Keratinocyte (primary cell): ENCODE measurements at regions not wholly inside any gene's neighbourhood (a gene's known extent, or its start where the extent isn't known, plus 50 kb on each side); places are given as distances from the start of the nearest gene placed in this dataset.

Source experiments
- DNase-seq: peaks from one replicate; pipeline ENCODE4 v3.0.0-alpha.2; 2011; ENCODE audit warnings: low read depth, missing footprints, low spot score
- FAIRE-seq: peaks from 2 replicates; lab custom pipeline; 2011; peaks lifted over from hg19 to GRCh38; lab: Jason Lieb, UNC
- H2AFZ ChIP-seq: 2 replicates; pipeline ENCODE4 v1.6.0; 2012; ENCODE audit warnings: low read length, control low read depth, inconsistent platforms; ENCODE audit not compliant: control insufficient read depth
- H3K27ac ChIP-seq: 2 replicates; pipeline ENCODE4 v1.5.1; 2011; ENCODE audit warnings: low read length; ENCODE audit not compliant: control insufficient read depth, insufficient read depth
- H3K27me3 ChIP-seq: 3 replicates; pipeline ENCODE4 v1.6.0; 2011; ENCODE audit warnings: low read length; ENCODE audit not compliant: control insufficient read depth, insufficient read depth; ENCODE audit errors: extremely low read depth
- H3K36me3 ChIP-seq, 2 experiments: 2 replicates in 1 of 2; 3 replicates in 1 of 2; pipeline ENCODE4 v1.5.1; 2011; ENCODE audit warnings: low read length in 2 of 2, mild to moderate bottlenecking in 1 of 2; ENCODE audit not compliant: control insufficient read depth in 2 of 2, insufficient read depth in 2 of 2; ENCODE audit errors: extremely low read depth in 1 of 2
- H3K4me1 ChIP-seq: 3 replicates; pipeline ENCODE4 v1.5.1; 2011; ENCODE audit warnings: low read length; ENCODE audit not compliant: control insufficient read depth, insufficient read depth; ENCODE audit errors: extremely low read depth
- H3K4me2 ChIP-seq: 3 replicates; pipeline ENCODE4 v1.6.0; 2011; ENCODE audit warnings: low read depth, low read length; ENCODE audit not compliant: control insufficient read depth, insufficient read depth; ENCODE audit errors: extremely low read depth
- H3K4me3 ChIP-seq, 3 experiments: fragments of 200-600 bp in 1 of 3; sonication (generic) in 1 of 3; 2 replicates in 2 of 3; 3 replicates in 1 of 3; pipeline ENCODE4 v1.5.1; 2011 to 2016; ENCODE audit warnings: low read length in 3 of 3, mild to moderate bottlenecking in 3 of 3, control low read depth in 2 of 3, inconsistent platforms in 1 of 3, low read depth in 1 of 3, mixed read lengths in 1 of 3, mixed run types in 1 of 3, moderate library complexity in 1 of 3; ENCODE audit not compliant: control insufficient read depth in 2 of 3, insufficient read depth in 2 of 3; ENCODE audit errors: extremely low read depth in 1 of 3
- H3K79me2 ChIP-seq: 2 replicates; pipeline ENCODE4 v1.6.0; 2012; ENCODE audit warnings: low read length; ENCODE audit not compliant: control insufficient read depth, insufficient read depth
- H3K9ac ChIP-seq: 3 replicates; pipeline ENCODE4 v1.6.0; 2011; ENCODE audit warnings: low read length; ENCODE audit not compliant: control insufficient read depth, insufficient read depth; ENCODE audit errors: extremely low read depth
- H3K9me1 ChIP-seq: 3 replicates; pipeline ENCODE4 v1.6.0; 2011; ENCODE audit warnings: low read length; ENCODE audit not compliant: control insufficient read depth, insufficient read depth; ENCODE audit errors: extremely low read depth
- H3K9me3 ChIP-seq: 2 replicates; pipeline ENCODE4 v1.5.1; 2012; ENCODE audit warnings: low read depth, low read length; ENCODE audit not compliant: control insufficient read depth
- H4K20me1 ChIP-seq: 3 replicates; pipeline ENCODE4 v1.6.0; 2011; ENCODE audit warnings: low read length; ENCODE audit not compliant: control insufficient read depth, insufficient read depth; ENCODE audit errors: extremely low read depth
- CTCF ChIP-seq, 3 experiments: IDR thresholded peaks in 1 of 3; conservative IDR thresholded peaks in 1 of 3; optimal IDR thresholded peaks in 1 of 3; 2 replicates in 2 of 3; 3 replicates in 1 of 3; pipeline versions ENCODE3 to v1.5.1; 2011; ENCODE audit warnings: low read length in 3 of 3, mild to moderate bottlenecking in 3 of 3, moderate library complexity in 2 of 3, control low read depth in 1 of 3, inconsistent platforms in 1 of 3; ENCODE audit not compliant: insufficient read depth in 2 of 3; ENCODE audit errors: extremely low read depth in 1 of 3
- EZH2 ChIP-seq: IDR thresholded peaks from one replicate; pipeline ENCODE4 v1.6.1; 2012; ENCODE audit warnings: inconsistent platforms, mild to moderate bottlenecking, low read length, moderate library complexity
- dilution Hi-C: fragments of 300-500 bp; cut with MboI; formaldehyde crosslinking; loops from one replicate; pipeline ENCODE4 v1.7.0; 2020; ENCODE audit warnings: low sequenced_read_pairs; ENCODE audit not compliant: extremely low pct_ligation_motif_present

GRCh38 chr12:75633789-75634188, 122.4 kb upstream of the KRR1 start:
- Histone ChIP-seq H2AFZ (no peak overlapping the region), H3K4me3 (no peak overlapping the region), H3K9me3 (no peaks in the 10 kb centered on the region), H3K36me3 (no peaks in the 10 kb centered on the region), H3K9ac (no peak overlapping the region), H3K27ac (no peak overlapping the region), H3K9me1 (no peaks in the 10 kb centered on the region), H3K79me2 (no peaks in the 10 kb centered on the region), H4K20me1 (no peaks in the 10 kb centered on the region), H3K4me1 (peaks cover 8% of the 10 kb centered on the region), H3K27me3 (no peaks in the 10 kb centered on the region), H3K4me2 (no peak overlapping the region)
- dilution Hi-C loops: no loop called here
- TF ChIP-seq CTCF (optimal IDR thresholded peaks at IDR 0.05 in 1 of 3, IDR thresholded peaks at IDR 0.05 in 1 of 3, conservative IDR thresholded peaks at IDR 0.05 in 1 of 3; ENCODE audit: extremely low read depth in 1 of 3, insufficient read depth in 2 of 3, low read length in 3 of 3) (no peak), EZH2 (no peak)
- no peak for DNase-seq
- no peak for FAIRE-seq

- FAIRE-seq (no peak), DNase-seq (no peak)
- Histone ChIP-seq H3K9me1 (no peaks in the 10 kb centered on the region), H3K79me2 (no peaks in the 10 kb centered on the region), H3K4me2 (no peak overlapping the region), H3K27ac (no peak overlapping the region), H3K27me3 (no peaks in the 10 kb centered on the region), H3K4me3 (no peak overlapping the region), H3K4me1 (peaks cover 7% of the 10 kb centered on the region), H3K9me3 (no peaks in the 10 kb centered on the region), H3K9ac (no peak overlapping the region), H2AFZ (no peak overlapping the region), H3K36me3 (no peaks in the 10 kb centered on the region), H4K20me1 (no peaks in the 10 kb centered on the region)
- dilution Hi-C loops: no loop called here
- TF ChIP-seq CTCF (optimal IDR thresholded peaks at IDR 0.05 in 1 of 3, IDR thresholded peaks at IDR 0.05 in 1 of 3, conservative IDR thresholded peaks at IDR 0.05 in 1 of 3; ENCODE audit: extremely low read depth in 1 of 3, insufficient read depth in 2 of 3, low read length in 3 of 3) (no peak), EZH2 (no peak)
Observed at GRCh38 chr12:75632442-75632841, 121.0 kb upstream of the KRR1 start.
